Glutamatergic neuron (in vitro differentiated cells): ENCODE measurements at regions not wholly inside any gene's neighbourhood (a gene's known extent, or its start where the extent isn't known, plus 50 kb on each side); places are given as distances from the start of the nearest gene placed in this dataset.
A peak's percentile ranks its signal among the peaks of the same experiment; 100 is the strongest.

ENCODE experiments used
- DNase-seq: peaks from one replicate; pipeline ENCODE4 v3.0.0; 2022
- H3K27ac Mint-ChIP-seq: one replicate; pipeline ENCODE4 v1.8.0; 2020; ENCODE audit warnings: mild to moderate bottlenecking, mixed read lengths, inconsistent platforms; ENCODE audit not compliant: unreplicated experiment
- H3K27me3 Mint-ChIP-seq: one replicate; pipeline ENCODE4 v1.8.0; 2020; ENCODE audit warnings: mild to moderate bottlenecking, moderate library complexity, mixed read lengths, inconsistent platforms; ENCODE audit not compliant: unreplicated experiment
- H3K36me3 Mint-ChIP-seq: one replicate; pipeline ENCODE4 v1.8.0; 2020; ENCODE audit warnings: mild to moderate bottlenecking, mixed read lengths, inconsistent platforms; ENCODE audit not compliant: unreplicated experiment
- H3K4me1 Mint-ChIP-seq: one replicate; pipeline ENCODE4 v1.8.0; 2020; ENCODE audit warnings: mild to moderate bottlenecking, low read depth, mixed read lengths, inconsistent platforms; ENCODE audit not compliant: unreplicated experiment
- H3K4me3 Mint-ChIP-seq: one replicate; pipeline ENCODE4 v1.8.0; 2020; ENCODE audit warnings: mild to moderate bottlenecking, mixed read lengths, inconsistent platforms; ENCODE audit not compliant: unreplicated experiment
- H3K9me3 Mint-ChIP-seq: one replicate; pipeline ENCODE4 v1.8.0; 2020; ENCODE audit warnings: mild to moderate bottlenecking, moderate library complexity, mixed read lengths, inconsistent platforms; ENCODE audit not compliant: unreplicated experiment
- CTCF ChIP-seq: fragments of 200-600 bp; sonication (generic); IDR thresholded peaks from one replicate; pipeline ENCODE4 v1.5.0; 2021; ENCODE audit not compliant: partially characterized antibody, unreplicated experiment

- H3K27me3 Mint-ChIP-seq, result no peaks in the 10 kb centered on the region
- DNase-seq, result no peak
- no peaks in the 10 kb centered on the region for H3K36me3 Mint-ChIP-seq
- no peak overlapping the region for H3K27ac Mint-ChIP-seq
- H3K4me3 Mint-ChIP-seq, result no peak overlapping the region
- no peaks in the 10 kb centered on the region for H3K4me1 Mint-ChIP-seq
- TF ChIP-seq CTCF, result no peak
- H3K9me3 Mint-ChIP-seq, result peaks cover 1% of the 10 kb centered on the region
Observed at GRCh38 chr3:178370387-178370786, 165.8 kb upstream of the KCNMB2 start.

- Mint-ChIP-seq H3K27ac (no peak overlapping the region), H3K4me3 (no peak overlapping the region), H3K9me3 (peaks cover 1% of the 10 kb centered on the region), H3K27me3 (no peaks in the 10 kb centered on the region), H3K4me1 (peaks cover 20% of the 10 kb centered on the region), H3K36me3 (no peaks in the 10 kb centered on the region)
- TF ChIP-seq CTCF, result no peak
- no peak for DNase-seq
Observed at GRCh38 chr3:178381555-178381954, 154.7 kb upstream of the KCNMB2 start.

GRCh38 chr3:178381971-178382448 is 154.2 kb upstream of the KCNMB2 start:
- TF ChIP-seq CTCF, result no peak
- Mint-ChIP-seq H3K27ac (no peak overlapping the region), H3K4me1 (peaks cover 23% of the 10 kb centered on the region), H3K4me3 (no peak overlapping the region), H3K27me3 (no peaks in the 10 kb centered on the region), H3K9me3 (peaks cover 1% of the 10 kb centered on the region), H3K36me3 (no peaks in the 10 kb centered on the region)
- DNase-seq, result no peak

GRCh38 chr3:178382449-178383061 is 153.7 kb upstream of the KCNMB2 start:
- DNase-seq, result no peak
- Mint-ChIP-seq H3K27ac (no peak overlapping the region), H3K27me3 (no peaks in the 10 kb centered on the region), H3K9me3 (peaks cover 1% of the 10 kb centered on the region), H3K4me3 (no peak overlapping the region), H3K4me1 (peaks cover 28% of the 10 kb centered on the region), H3K36me3 (no peaks in the 10 kb centered on the region)
- TF ChIP-seq CTCF, result no peak

GRCh38 chr3:178384321-178385230 is 151.7 kb upstream of the KCNMB2 start:
- H3K9me3 Mint-ChIP-seq, result peaks cover 1% of the 10 kb centered on the region
- no peaks in the 10 kb centered on the region for H3K36me3 Mint-ChIP-seq
- DNase-seq, result no peak
- TF ChIP-seq CTCF, result no peak
- H3K4me1 Mint-ChIP-seq, result peaks cover 31% of the 10 kb centered on the region
- no peaks in the 10 kb centered on the region for H3K27me3 Mint-ChIP-seq
- H3K4me3 Mint-ChIP-seq, result peak overlapping the region; percentile 60
- peak overlapping the region; percentile 82 for H3K27ac Mint-ChIP-seq
